ENCODE measurements at regions not wholly inside any gene's neighbourhood (a gene's known extent, or its start where the extent isn't known, plus 50 kb on each side); places are given as distances from the start of the nearest gene placed in this dataset.

DNA sequence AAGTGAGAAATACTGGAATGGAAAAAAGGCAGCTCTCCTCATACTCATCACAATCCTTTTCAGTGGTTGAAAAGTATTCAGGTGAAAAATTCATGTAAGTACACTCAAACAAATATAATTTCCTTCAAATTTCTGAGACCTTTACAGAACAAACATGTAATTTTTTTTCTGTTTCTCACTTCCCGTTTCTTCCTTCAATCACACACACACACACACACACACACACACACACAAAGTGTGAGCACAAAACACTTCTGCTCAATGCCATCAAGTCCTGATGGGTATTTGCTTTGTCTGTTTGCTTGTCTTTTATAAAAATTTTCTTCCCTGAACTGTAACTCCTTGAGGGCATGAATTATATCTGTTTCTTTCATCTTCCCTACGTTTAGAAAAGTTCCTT lies 110.6 kb downstream of the LIG4 start:
- TF ChIP-seq, protein P1, sequence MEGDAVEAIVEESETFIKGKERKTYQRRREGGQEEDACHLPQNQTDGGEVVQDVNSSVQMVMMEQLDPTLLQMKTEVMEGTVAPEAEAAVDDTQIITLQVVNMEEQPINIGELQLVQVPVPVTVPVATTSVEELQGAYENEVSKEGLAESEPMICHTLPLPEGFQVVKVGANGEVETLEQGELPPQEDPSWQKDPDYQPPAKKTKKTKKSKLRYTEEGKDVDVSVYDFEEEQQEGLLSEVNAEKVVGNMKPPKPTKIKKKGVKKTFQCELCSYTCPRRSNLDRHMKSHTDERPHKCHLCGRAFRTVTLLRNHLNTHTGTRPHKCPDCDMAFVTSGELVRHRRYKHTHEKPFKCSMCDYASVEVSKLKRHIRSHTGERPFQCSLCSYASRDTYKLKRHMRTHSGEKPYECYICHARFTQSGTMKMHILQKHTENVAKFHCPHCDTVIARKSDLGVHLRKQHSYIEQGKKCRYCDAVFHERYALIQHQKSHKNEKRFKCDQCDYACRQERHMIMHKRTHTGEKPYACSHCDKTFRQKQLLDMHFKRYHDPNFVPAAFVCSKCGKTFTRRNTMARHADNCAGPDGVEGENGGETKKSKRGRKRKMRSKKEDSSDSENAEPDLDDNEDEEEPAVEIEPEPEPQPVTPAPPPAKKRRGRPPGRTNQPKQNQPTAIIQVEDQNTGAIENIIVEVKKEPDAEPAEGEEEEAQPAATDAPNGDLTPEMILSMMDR (IDR thresholded peaks at IDR 0.05): no peak
- no peak for TF ChIP-seq POLR2A (IDR thresholded peaks at IDR 0.05)
